SK-N-SH (cell line): ENCODE measurements at regions not wholly inside any gene's neighbourhood (a gene's known extent, or its start where the extent isn't known, plus 50 kb on each side); places are given as distances from the start of the nearest gene placed in this dataset.

Experiments used
- CTCF ChIA-PET: fragments of 300-600, 350-600 bp; formaldehyde crosslinking; extraction: SDS; loops from one replicate; lab custom pipeline; 2021; lab: Yijun Ruan, JAX
- POLR2A ChIA-PET: fragments of 350-600 bp; sonication (Branson Sonifier 250); formaldehyde crosslinking; extraction: SDS; loops from one replicate; lab custom pipeline; 2020; ENCODE audit warnings: antibody characterized with exemption, inconsistent platforms; lab: Yijun Ruan, JAX
- DNase-seq: peaks from one replicate; pipeline ENCODE4 v3.0.0; 2012
- H2AFZ ChIP-seq: fragments of 200-600 bp; sonication (generic); 2 replicates; pipeline ENCODE4 v1.8.1; 2016; ENCODE audit warnings: antibody characterized with exemption, mild to moderate bottlenecking, low read depth
- H3F3A ChIP-seq: fragments of 200-600 bp; sonication (generic); replicated peaks from 2 replicates; pipeline ENCODE3; 2016; ENCODE audit warnings: antibody characterized with exemption, mild to moderate bottlenecking; ENCODE audit not compliant: insufficient read depth
- H3K27ac ChIP-seq, 2 experiments: fragments of 200-500 bp in 1 of 2; fragments of 200-600 bp in 1 of 2; sonication (Bioruptor generic) in 1 of 2; sonication (generic), shearing (Covaris generic) in 1 of 2; 2 replicates each; pipeline versions ENCODE4 v1.5.1 to v1.6.1; 2014 to 2016; ENCODE audit warnings: low read depth in 2 of 2, inconsistent platforms in 1 of 2, low read length in 1 of 2, mild to moderate bottlenecking in 1 of 2, mixed read lengths in 1 of 2
- H3K27me3 ChIP-seq: fragments of 200-600 bp; sonication (generic), shearing (Covaris generic); 2 replicates; pipeline ENCODE4 v1.6.1; 2016; ENCODE audit warnings: mixed run types; ENCODE audit not compliant: insufficient read depth
- H3K36me3 ChIP-seq, 2 experiments: fragments of 200-500 bp in 1 of 2; fragments of 200-600 bp in 1 of 2; sonication (Bioruptor generic) in 1 of 2; sonication (generic) in 1 of 2; replicated peaks in 1 of 2; 2 replicates each; pipeline versions ENCODE3 to v1.5.1; 2014 to 2016; ENCODE audit warnings: low read length in 1 of 2, mild to moderate bottlenecking in 1 of 2; ENCODE audit not compliant: insufficient read depth in 2 of 2, control insufficient read depth in 1 of 2
- H3K4me1 ChIP-seq, 2 experiments: fragments of 200-500 bp in 1 of 2; fragments of 200-600 bp in 1 of 2; sonication (Bioruptor generic) in 1 of 2; sonication (generic), shearing (Covaris generic) in 1 of 2; 2 replicates each; pipeline versions ENCODE4 v1.5.1 to v1.6.1; 2014 to 2016; ENCODE audit warnings: low read depth in 1 of 2, low read length in 1 of 2, mixed run types in 1 of 2; ENCODE audit not compliant: insufficient read depth in 2 of 2, control insufficient read depth in 1 of 2
- H3K4me2 ChIP-seq: fragments of 200-600 bp; sonication (generic), shearing (Covaris generic); 2 replicates; pipeline ENCODE4 v1.6.1; 2017; ENCODE audit warnings: mixed run types
- H3K4me3 ChIP-seq, 2 experiments: fragments of 200-500 bp in 1 of 2; fragments of 200-600 bp in 1 of 2; sonication (Bioruptor generic) in 1 of 2; sonication (generic), shearing (Covaris generic) in 1 of 2; 2 replicates each; pipeline versions ENCODE4 v1.5.1 to v1.8.1; 2014 to 2016; ENCODE audit warnings: low read depth in 2 of 2, inconsistent platforms in 1 of 2, low read length in 1 of 2, mild to moderate bottlenecking in 1 of 2, mixed read lengths in 1 of 2, moderate library complexity in 1 of 2
- H3K79me2 ChIP-seq: fragments of 200-600 bp; sonication (generic); 2 replicates; pipeline ENCODE4 v1.8.1; 2017; ENCODE audit warnings: mild to moderate bottlenecking; ENCODE audit not compliant: insufficient read depth
- H3K9ac ChIP-seq: fragments of 200-600 bp; sonication (generic); 2 replicates; pipeline ENCODE4 v1.6.1; 2017; ENCODE audit warnings: mixed run types
- H3K9me2 ChIP-seq: fragments of 200-600 bp; sonication (generic); 2 replicates; pipeline ENCODE4 v1.6.1; 2017; ENCODE audit warnings: mixed run types
- H3K9me3 ChIP-seq: fragments of 200-600 bp; sonication (generic); 2 replicates; pipeline ENCODE4 v1.6.1; 2017; ENCODE audit warnings: mixed run types, mild to moderate bottlenecking, moderate library complexity
- H4K20me1 ChIP-seq: fragments of 200-600 bp; sonication (generic); 2 replicates; pipeline ENCODE4 v1.6.1; 2017; ENCODE audit warnings: mild to moderate bottlenecking, mixed run types; ENCODE audit not compliant: insufficient read depth
- CTCF ChIP-seq: fragments of 200-600 bp; sonication (generic); IDR thresholded peaks from 2 replicates; pipeline ENCODE4 v1.6.1; 2017; ENCODE audit warnings: antibody characterized with exemption, mild to moderate bottlenecking, moderate library complexity
- FOXJ3 ChIP-seq: sonication (generic); formaldehyde crosslinking; IDR thresholded peaks from 2 replicates; pipeline ENCODE4 v1.5.1; 2020; ENCODE audit warnings: mild to moderate bottlenecking, missing genetic modification reagents
- FOXM1 ChIP-seq: IDR thresholded peaks from 2 replicates; pipeline ENCODE4 v1.4.0; 2012; ENCODE audit warnings: low read depth, mild to moderate bottlenecking
- GABPA ChIP-seq: IDR thresholded peaks from 2 replicates; pipeline ENCODE4 v1.4.0; 2012; ENCODE audit warnings: low read depth, mild to moderate bottlenecking
- GATA2 ChIP-seq: sonication (generic); formaldehyde crosslinking; IDR thresholded peaks from 2 replicates; pipeline ENCODE4 v1.5.0; 2020; ENCODE audit warnings: mild to moderate bottlenecking, missing genetic modification reagents
- MEF2A ChIP-seq: IDR thresholded peaks from 2 replicates; pipeline ENCODE4 v1.4.0; 2012; ENCODE audit warnings: low read depth, borderline replicate concordance
- PBX3 ChIP-seq: IDR thresholded peaks from 2 replicates; pipeline ENCODE4; 2012
- POLR2AphosphoS5 ChIP-seq: IDR thresholded peaks from 2 replicates; pipeline ENCODE4 v1.6.1; 2012; ENCODE audit warnings: low read depth, low read length
- RAD21 ChIP-seq: IDR thresholded peaks from 2 replicates; pipeline ENCODE4 v1.6.1; 2012; ENCODE audit warnings: mild to moderate bottlenecking, low read length
- RCOR1 ChIP-seq: fragments of 150-350 bp; IDR thresholded peaks from 2 replicates; pipeline ENCODE4 v1.6.1; 2017; ENCODE audit warnings: antibody characterized with exemption, low read length
- REST ChIP-seq: IDR thresholded peaks from 2 replicates; pipeline ENCODE4 v1.6.1; 2012; ENCODE audit warnings: mild to moderate bottlenecking, low read depth, low read length, moderate library complexity
- TAF1 ChIP-seq: IDR thresholded peaks from 2 replicates; pipeline ENCODE4 v1.6.1; 2012; ENCODE audit warnings: low read depth, mild to moderate bottlenecking, low read length, moderate library complexity, borderline replicate concordance
- USF2 ChIP-seq: fragments of 150-350 bp; IDR thresholded peaks from 2 replicates; pipeline ENCODE4 v1.6.1; 2017; ENCODE audit warnings: antibody characterized with exemption, low read length, low read depth, borderline replicate concordance
- WGBS: methylation state at CpG from one replicate; pipeline ENCODE4 v1.1.6; 2017; ENCODE audit warnings: low lambda C conversion rate; 5-methylcytosine and 5-hydroxymethylcytosine counted together
- TF ChIP-seq, protein P1 (sequence below): IDR thresholded peaks from 2 replicates; pipeline ENCODE4 v1.4.0; 2012; ENCODE audit warnings: low read depth

DNA sequence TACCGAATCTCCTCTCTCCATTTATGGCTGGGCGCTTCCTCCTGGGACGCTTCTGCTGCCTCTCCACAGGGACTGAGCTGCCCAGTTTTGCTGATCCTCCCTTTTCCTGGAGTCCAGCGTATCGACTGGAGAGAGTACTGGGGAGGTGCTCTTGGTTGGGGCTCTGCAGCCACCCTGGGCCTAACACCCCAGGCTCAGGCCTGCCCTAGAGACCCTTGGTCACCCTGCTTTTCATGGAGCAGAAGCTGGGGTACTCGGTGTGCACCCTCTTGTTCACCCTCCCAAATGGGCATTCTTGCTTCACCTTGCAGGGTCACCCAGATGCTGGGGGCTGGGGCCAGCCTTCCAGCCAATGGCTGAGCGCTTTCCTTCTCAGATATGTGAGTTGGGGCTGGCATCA, 88.8 kb upstream of the RET start:
- WGBS: 54% methylated on average over 2 of the region's 7 CpGs
- H3K79me2 ChIP-seq: no peaks in the 10 kb centered on the region
- CTCF ChIA-PET: interaction anchor here (1.1 to 2.6 kb wide), 4 partner anchors 22 to 117 kb away, joined by 3 to 9 read pairs (median 5); no protein-coding TSS in a partner anchor
- TF ChIP-seq RAD21: no peak
- no peak for TF ChIP-seq RCOR1
- TF ChIP-seq FOXJ3 (CRISPR knock-in tag): no peak
- no peak for TF ChIP-seq FOXM1
- TF ChIP-seq USF2: no peak
- TF ChIP-seq MEF2A: no peak
- no peak for TF ChIP-seq POLR2AphosphoS5
- TF ChIP-seq, all 33 proteins: peak for 0
- no peak overlapping the region; a peak in 1 of 4 replicates for H3K27ac ChIP-seq
- no peaks in the 10 kb centered on the region for H3K9me3 ChIP-seq
- H3K4me1 ChIP-seq: peaks cover 0 to 71% of the 10 kb centered on the region in 2 experiments; a peak in 2 of 4 replicates
- H3K9ac ChIP-seq: no peak overlapping the region
- no peaks in the 10 kb centered on the region for H3F3A ChIP-seq
- peak; percentile 13 for DNase-seq
- no peaks in the 10 kb centered on the region for H3K9me2 ChIP-seq
- no peaks in the 10 kb centered on the region for H4K20me1 ChIP-seq
- H3K27me3 ChIP-seq: no peaks in the 10 kb centered on the region
- POLR2A ChIA-PET: interaction anchor here (1.4 kb wide), 1 partner anchor 68 kb away, joined by 5 read pairs; no protein-coding TSS in a partner anchor
- no peaks in the 10 kb centered on the region for H3K36me3 ChIP-seq
- no peak overlapping the region for H2AFZ ChIP-seq
- H3K4me2 ChIP-seq: no peak overlapping the region
- no peak overlapping the region for H3K4me3 ChIP-seq

DNA sequence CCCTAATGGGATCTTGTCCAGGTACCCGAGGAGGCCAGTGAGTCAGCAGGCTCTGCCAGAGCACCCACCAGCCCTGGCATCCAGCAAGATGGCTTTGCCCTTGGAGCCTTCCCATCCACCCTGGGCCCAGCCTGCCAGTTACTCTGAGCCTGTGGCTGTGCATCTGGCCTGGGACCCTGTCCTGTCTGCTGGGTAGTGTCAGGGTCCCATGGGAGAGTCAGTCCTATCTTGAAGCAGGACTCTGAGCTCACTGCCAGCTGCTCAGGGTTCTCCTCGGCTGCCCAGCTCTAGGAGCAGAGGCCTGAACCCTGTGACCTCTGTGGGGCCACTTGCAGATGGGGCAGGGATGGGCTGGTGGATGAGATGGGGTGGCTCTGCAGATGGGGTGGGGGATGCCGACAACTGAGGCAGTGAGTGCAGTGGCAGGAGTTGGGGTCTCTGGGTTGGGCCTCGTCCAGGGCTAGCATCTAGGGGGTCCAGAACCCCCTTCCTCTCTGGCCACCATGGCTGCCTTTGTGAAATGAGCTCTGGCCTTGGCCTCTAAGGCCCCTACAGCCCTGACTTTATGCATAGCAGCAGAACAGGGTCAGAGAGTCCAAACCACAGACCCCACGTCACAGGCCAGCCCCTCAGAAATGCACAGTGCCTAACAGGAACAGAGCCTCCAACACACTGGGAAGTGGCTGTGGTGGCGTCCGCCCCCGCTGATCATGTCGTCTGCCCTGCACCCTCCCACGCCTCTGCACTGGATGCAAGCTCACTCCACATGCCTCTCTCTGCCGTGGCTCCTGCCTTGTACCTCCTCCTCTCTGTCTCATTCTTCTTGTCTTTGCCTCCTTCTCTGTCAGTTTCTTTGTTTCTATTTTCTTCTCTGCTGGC, 88.1 kb upstream of the RET start:
- no peak overlapping the region for H3K9ac ChIP-seq
- H3K36me3 ChIP-seq: no peaks in the 10 kb centered on the region
- H3K4me1 ChIP-seq: peaks cover 0 to 67% of the 10 kb centered on the region in 2 experiments; a peak in 2 of 4 replicates
- no peaks in the 10 kb centered on the region for H3K27me3 ChIP-seq
- no peak overlapping the region for H3K4me3 ChIP-seq
- no peak overlapping the region for H3K4me2 ChIP-seq
- no peak overlapping the region for H2AFZ ChIP-seq
- no peaks in the 10 kb centered on the region for H3K79me2 ChIP-seq
- WGBS: 66% methylated on average over 7 of the region's 11 CpGs
- peak overlapping the region in 1 of 2 experiments; percentile 7; a peak in 1 of 4 replicates for H3K27ac ChIP-seq
- no peaks in the 10 kb centered on the region for H4K20me1 ChIP-seq
- POLR2A ChIA-PET: interaction anchor here (0.6 to 1.4 kb wide), 2 partner anchors 67 to 89 kb away, joined by 3 to 5 read pairs; no protein-coding TSS in a partner anchor
- H3K9me3 ChIP-seq: no peaks in the 10 kb centered on the region
- peak; percentile 14 for DNase-seq
- CTCF ChIA-PET: interaction anchor here (0.8 to 2.6 kb wide), 5 partner anchors 13 to 118 kb away, joined by 3 to 9 read pairs (median 3); no protein-coding TSS in a partner anchor
- no peaks in the 10 kb centered on the region for H3F3A ChIP-seq
- no peaks in the 10 kb centered on the region for H3K9me2 ChIP-seq
- no peak for TF ChIP-seq REST
- TF ChIP-seq FOXJ3 (CRISPR knock-in tag): no peak
- no peak for TF ChIP-seq GABPA
- TF ChIP-seq PBX3: no peak
- TF ChIP-seq CTCF: no peak
- no peak for TF ChIP-seq USF2
- TF ChIP-seq GATA2: no peak
- TF ChIP-seq RAD21: no peak
- TF ChIP-seq, protein P1, sequence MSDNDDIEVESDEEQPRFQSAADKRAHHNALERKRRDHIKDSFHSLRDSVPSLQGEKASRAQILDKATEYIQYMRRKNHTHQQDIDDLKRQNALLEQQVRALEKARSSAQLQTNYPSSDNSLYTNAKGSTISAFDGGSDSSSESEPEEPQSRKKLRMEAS: no peak
- TF ChIP-seq TAF1: no peak
- no peak for TF ChIP-seq FOXM1
- no peak for TF ChIP-seq MEF2A
